Suppressor macrophage treated with lipopolysaccharide for 1 hour (primary cell): ENCODE measurements at regions not wholly inside any gene's neighbourhood (a gene's known extent, or its start where the extent isn't known, plus 50 kb on each side); places are given as distances from the start of the nearest gene placed in this dataset.
A peak's percentile ranks its signal among the peaks of the same experiment; 100 is the strongest.

Source experiments
- DNase-seq, 3 donors: peaks; one replicate each; pipeline ENCODE4 v3.0.0-alpha.2; 2020 to 2022

DNA sequence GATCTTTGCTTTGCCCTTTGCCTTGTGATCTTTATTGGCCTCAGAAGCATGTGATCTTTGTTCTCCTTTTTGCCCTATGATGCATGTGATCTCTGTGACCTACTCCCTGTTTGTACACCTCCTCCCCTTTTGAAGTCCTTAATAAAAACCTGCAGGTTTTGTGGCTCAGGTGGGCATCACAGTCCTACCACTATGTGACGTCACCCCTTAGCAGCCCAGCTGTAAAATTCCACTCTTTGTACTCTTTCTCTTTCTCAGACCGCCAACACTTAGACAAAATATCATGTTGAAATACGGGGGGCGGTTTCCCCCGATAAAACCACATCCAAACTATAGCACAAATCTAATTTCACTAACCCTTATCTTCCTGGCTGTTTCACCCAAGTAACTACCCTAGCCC lies 76.7 kb upstream of the RAPGEF4 start:
- DNase-seq: no peak

- DNase-seq: no peak
These were observed 73.5 kb upstream of the RAPGEF4 start for GRCh38 chr2:172662099-172662498.

DNA sequence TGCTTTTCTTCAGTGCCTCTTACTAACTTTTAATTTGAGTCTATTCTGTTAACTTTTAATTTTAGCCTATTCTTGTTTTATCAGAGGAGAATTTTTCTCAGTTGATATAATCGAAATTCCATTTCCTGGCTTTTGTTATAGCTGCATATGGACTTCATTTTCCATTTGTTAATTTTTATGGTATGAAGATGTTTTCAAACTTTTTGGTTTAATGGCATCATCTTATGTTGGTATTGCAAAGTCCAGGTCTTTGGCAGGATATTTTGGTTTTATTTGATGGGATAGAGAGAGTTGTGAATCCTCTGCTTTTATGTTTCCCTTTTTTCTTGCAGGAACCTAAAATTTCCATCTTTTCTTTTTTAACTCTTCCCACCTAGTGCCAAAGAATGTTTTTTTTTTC lies 70.9 kb upstream of the RAPGEF4 start:
- no peak for DNase-seq

DNA sequence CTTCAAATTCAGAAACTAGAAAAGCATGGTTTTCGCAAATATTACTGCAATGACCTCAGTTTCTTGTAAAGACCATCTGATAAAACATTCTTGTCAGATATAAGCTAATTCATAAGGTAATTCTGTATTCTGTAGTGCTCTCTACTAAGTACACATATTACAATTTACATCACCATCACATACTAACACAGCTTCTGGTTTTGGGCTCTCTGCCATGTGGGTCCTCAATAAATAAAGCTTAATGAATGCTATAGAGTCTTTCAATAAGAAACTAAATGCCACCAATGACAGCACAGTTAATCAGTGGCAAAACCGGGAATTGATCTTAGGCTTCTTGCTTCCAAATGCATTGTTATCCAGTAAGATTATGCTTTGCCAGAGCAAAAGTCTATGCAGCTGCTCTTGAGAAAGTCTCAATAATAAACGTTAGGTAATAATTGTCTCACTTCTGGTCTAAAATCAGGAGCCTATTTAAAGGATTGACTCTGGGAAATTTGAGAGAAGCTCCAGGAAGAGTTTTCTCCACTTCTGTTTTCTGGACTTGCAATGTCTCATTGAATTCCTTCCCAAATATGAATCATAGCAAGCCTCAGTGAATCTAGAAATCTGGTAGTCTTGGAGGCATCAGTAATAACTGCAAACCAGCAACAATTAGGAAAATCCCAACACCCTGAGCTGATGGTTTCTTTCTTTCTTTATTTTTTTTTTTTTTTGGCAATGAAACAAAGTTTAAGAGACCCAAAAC lies 67.9 kb upstream of the RAPGEF4 start:
- peak in 2 of 3 donors; percentile 16 to 27 for DNase-seq

GRCh38 chr2:172671501-172671900 lies 64.1 kb upstream of the RAPGEF4 start:
- no peak for DNase-seq

- DNase-seq: no peak
These were observed 63.5 kb upstream of the RAPGEF4 start for GRCh38 chr2:172672114-172672513.

GRCh38 chr2:172673056-172673683 lies 62.5 kb upstream of the RAPGEF4 start:
- no peak for DNase-seq

- DNase-seq: peak; percentile 31 to 77 (median 69)
These were observed 61.3 kb upstream of the RAPGEF4 start for GRCh38 chr2:172674034-172674967.

- DNase-seq: no peak
These were observed 60.7 kb upstream of the RAPGEF4 start for GRCh38 chr2:172674968-172675303.

DNA sequence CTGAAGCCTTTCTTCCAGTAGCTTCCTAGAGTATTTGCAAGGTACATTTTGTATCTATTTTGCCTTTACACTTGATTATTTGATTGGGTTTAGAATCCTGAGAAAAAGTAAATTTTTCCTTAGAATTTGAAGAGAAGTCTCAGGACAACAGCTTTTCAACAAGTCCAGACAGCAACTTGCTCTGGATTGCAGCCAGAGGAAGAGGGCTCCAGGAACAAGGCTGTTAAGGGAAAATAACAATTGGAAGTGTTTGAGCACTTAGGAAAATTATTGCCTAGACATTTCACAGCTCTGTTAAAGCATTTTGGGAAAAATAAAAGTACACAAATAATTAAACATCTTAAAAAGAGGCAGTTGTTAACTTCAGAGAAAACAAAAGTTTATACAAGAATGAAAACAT lies 58.3 kb upstream of the RAPGEF4 start:
- DNase-seq: no peak

DNA sequence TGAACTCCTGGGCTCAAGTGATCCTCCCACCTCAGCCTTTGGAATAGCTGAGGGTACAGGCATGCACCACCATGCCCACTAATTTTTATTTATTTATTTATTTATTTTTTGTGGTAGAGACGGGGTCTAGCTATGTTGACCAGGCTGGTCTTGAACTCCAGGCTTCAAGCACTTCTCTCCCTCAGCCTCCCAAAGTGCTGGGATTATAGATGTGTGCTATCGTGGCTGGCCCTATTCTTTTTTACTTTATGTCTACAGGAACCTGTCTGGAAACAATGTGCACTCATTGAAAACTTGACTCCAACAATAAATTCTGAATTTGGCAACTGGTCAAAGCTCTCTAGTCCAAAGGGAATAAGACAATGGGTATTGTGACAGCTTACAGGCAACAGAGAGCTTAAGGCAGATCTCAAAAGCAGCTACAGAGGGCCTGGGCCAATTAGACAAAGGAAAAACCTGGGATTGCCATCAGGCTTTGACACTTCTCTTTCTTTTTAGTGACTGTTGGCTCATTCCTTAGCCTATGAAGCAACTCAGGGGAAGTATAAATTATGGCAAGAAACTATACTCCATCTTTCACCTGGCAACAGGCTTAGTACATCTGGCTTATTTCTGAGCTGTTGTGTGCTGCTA lies 55.1 kb upstream of the RAPGEF4 start:
- no peak for DNase-seq

DNA sequence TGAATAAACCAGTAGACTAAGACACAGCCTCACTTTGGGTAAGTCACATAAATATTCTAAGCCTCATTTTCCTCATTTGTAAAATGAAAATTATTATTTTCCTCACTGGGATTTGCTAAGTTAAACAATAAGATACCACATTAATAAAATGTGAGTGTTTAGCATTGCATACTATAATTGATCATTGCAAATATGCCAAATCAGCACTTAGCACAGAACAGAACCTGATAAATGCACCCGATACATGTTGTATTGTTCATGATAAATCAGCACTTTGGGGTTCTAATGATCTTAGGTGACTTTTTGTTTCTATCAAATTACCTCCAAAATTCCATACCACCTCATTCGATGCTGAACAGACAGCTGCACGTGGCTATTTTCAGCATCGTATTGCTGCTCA lies 50.2 kb upstream of the RAPGEF4 start:
- no peak for DNase-seq
